H9 (cell line): ENCODE measurements at regions not wholly inside any gene's neighbourhood (a gene's known extent, or its start where the extent isn't known, plus 50 kb on each side); places are given as distances from the start of the nearest gene placed in this dataset.

Source experiments
- DNase-seq: peaks from one replicate; pipeline ENCODE4 v3.0.0-alpha.2; 2017
- H2AFZ ChIP-seq: one replicate; pipeline ENCODE4 v1.6.1; 2013; ENCODE audit warnings: mild to moderate bottlenecking, low read length, control low read depth, moderate library complexity
- H2AK5ac ChIP-seq: 2 replicates; pipeline ENCODE4 v1.6.1; 2013; ENCODE audit warnings: low read length, control low read depth, mixed read lengths; ENCODE audit not compliant: insufficient read length
- H2BK120ac ChIP-seq: one replicate; pipeline ENCODE4 v1.6.1; 2013; ENCODE audit warnings: low read depth, mild to moderate bottlenecking, low read length, control low read depth, inconsistent platforms; ENCODE audit not compliant: poor library complexity, severe bottlenecking
- H2BK12ac ChIP-seq: 2 replicates; pipeline ENCODE4 v1.6.1; 2013; ENCODE audit warnings: low read length, control low read depth, mixed read lengths, low read depth; ENCODE audit not compliant: insufficient read length
- H2BK15ac ChIP-seq: 2 replicates; pipeline ENCODE4 v1.6.1; 2013; ENCODE audit warnings: low read depth, low read length, control low read depth
- H2BK20ac ChIP-seq: one replicate; pipeline ENCODE4 v1.6.1; 2013; ENCODE audit warnings: low read depth, mild to moderate bottlenecking, low read length, control low read depth, inconsistent platforms; ENCODE audit not compliant: poor library complexity, severe bottlenecking
- H2BK5ac ChIP-seq: 2 replicates; pipeline ENCODE4 v1.6.1; 2013; ENCODE audit warnings: low read length, control low read depth, mixed read lengths; ENCODE audit not compliant: insufficient read length
- H3K14ac ChIP-seq: 2 replicates; pipeline ENCODE4 v1.6.1; 2013; ENCODE audit warnings: low read length, control low read depth; ENCODE audit not compliant: insufficient read depth
- H3K18ac ChIP-seq: 2 replicates; pipeline ENCODE4 v1.6.1; 2013; ENCODE audit warnings: low read depth, mild to moderate bottlenecking, mixed read lengths, low read length, control low read depth; ENCODE audit not compliant: insufficient read length
- H3K23ac ChIP-seq: 2 replicates; pipeline ENCODE4 v1.6.1; 2013; ENCODE audit warnings: low read length, control low read depth, mixed read lengths, low read depth; ENCODE audit not compliant: insufficient read length
- H3K23me2 ChIP-seq: 2 replicates; pipeline ENCODE4 v1.6.1; 2013; ENCODE audit warnings: low read depth, mild to moderate bottlenecking, mixed read lengths, low read length, control low read depth; ENCODE audit not compliant: insufficient read length, poor library complexity, severe bottlenecking
- H3K27ac ChIP-seq: 2 replicates; pipeline ENCODE4 v1.5.1; 2013; ENCODE audit warnings: low read length, control low read depth, mixed read lengths, low read depth; ENCODE audit not compliant: insufficient read length
- H3K27me3 ChIP-seq: 2 replicates; pipeline ENCODE4 v1.6.1; 2013; ENCODE audit warnings: low read length, control low read depth, inconsistent platforms; ENCODE audit not compliant: insufficient read depth
- H3K4ac ChIP-seq: 2 replicates; pipeline ENCODE4 v1.6.1; 2013; ENCODE audit warnings: low read depth, mild to moderate bottlenecking, control low read depth, inconsistent platforms, low read length, moderate library complexity
- H3K4me1 ChIP-seq: 2 replicates; pipeline ENCODE4 v1.6.1; 2013; ENCODE audit warnings: low read length, control low read depth, inconsistent platforms; ENCODE audit not compliant: insufficient read depth
- H3K4me2 ChIP-seq: 2 replicates; pipeline ENCODE4 v1.6.1; 2013; ENCODE audit warnings: low read length, control low read depth, mixed read lengths; ENCODE audit not compliant: insufficient read length, insufficient read depth
- H3K56ac ChIP-seq: 2 replicates; pipeline ENCODE4 v1.6.1; 2013; ENCODE audit warnings: low read depth, mild to moderate bottlenecking, mixed read lengths, low read length, control low read depth; ENCODE audit not compliant: insufficient read length
- H3K79me1 ChIP-seq: 2 replicates; pipeline ENCODE4 v1.6.1; 2013; ENCODE audit warnings: low read depth, mild to moderate bottlenecking, moderate library complexity, low read length, control low read depth, inconsistent platforms; ENCODE audit not compliant: insufficient read depth, poor library complexity, severe bottlenecking
- H3K79me2 ChIP-seq: 2 replicates; pipeline ENCODE4 v1.6.1; 2013; ENCODE audit warnings: low read length, control low read depth, inconsistent platforms; ENCODE audit not compliant: insufficient read depth
- H3K9ac ChIP-seq: 2 replicates; pipeline ENCODE4 v1.6.1; 2013; ENCODE audit warnings: low read length, control low read depth, mixed read lengths; ENCODE audit not compliant: insufficient read length; ENCODE audit errors: extremely low read depth
- H3K9me3 ChIP-seq: one replicate; pipeline ENCODE4 v1.6.1; 2013; ENCODE audit warnings: low read depth, low read length, inconsistent platforms; ENCODE audit not compliant: control insufficient read depth
- H3T11ph ChIP-seq: one replicate; pipeline ENCODE4 v1.6.1; 2013; ENCODE audit warnings: mild to moderate bottlenecking, low read length, control low read depth, inconsistent platforms
- H4K20me1 ChIP-seq: one replicate; pipeline ENCODE4 v1.6.1; 2013; ENCODE audit not compliant: control insufficient read depth, insufficient read length, insufficient read depth
- H4K5ac ChIP-seq: 2 replicates; pipeline ENCODE4 v1.6.1; 2013; ENCODE audit warnings: low read depth, mild to moderate bottlenecking, mixed read lengths, low read length, control low read depth; ENCODE audit not compliant: insufficient read length
- H4K8ac ChIP-seq: replicated peaks from 2 replicates; pipeline ENCODE4 v1.6.1; 2013; ENCODE audit warnings: low read length, control low read depth, mixed read lengths, low read depth; ENCODE audit not compliant: insufficient read length
- H4K91ac ChIP-seq: 2 replicates; pipeline ENCODE4 v1.6.1; 2013; ENCODE audit warnings: low read depth, mild to moderate bottlenecking, moderate library complexity, mixed read lengths, low read length, control low read depth; ENCODE audit not compliant: insufficient read length
- H3K27ac Mint-ChIP-seq, 3 experiments: 2 replicates in 2 of 3; 3 replicates in 1 of 3; pipeline ENCODE4 v1.8.0; 2020 to 2021; ENCODE audit warnings: mixed read lengths in 3 of 3, mild to moderate bottlenecking in 1 of 3, moderate library complexity in 1 of 3
- H3K27me3 Mint-ChIP-seq: 2 replicates; pipeline ENCODE4 v1.8.0; 2021; ENCODE audit warnings: low read depth, mild to moderate bottlenecking, moderate library complexity, mixed read lengths
- H3K36me3 Mint-ChIP-seq, 3 experiments: 2 replicates in 2 of 3; 3 replicates in 1 of 3; pipeline ENCODE4 v1.8.0; 2020 to 2021; ENCODE audit warnings: low read depth in 3 of 3, mixed read lengths in 3 of 3; ENCODE audit not compliant: insufficient read depth in 1 of 3
- H3K4me1 Mint-ChIP-seq, 2 experiments: 2 replicates each; pipeline ENCODE4 v1.8.0; 2020; ENCODE audit warnings: mixed read lengths in 2 of 2
- H3K4me3 Mint-ChIP-seq, 2 experiments: 2 replicates in 1 of 2; 3 replicates in 1 of 2; pipeline ENCODE4 v1.8.0; 2020 to 2021; ENCODE audit warnings: mild to moderate bottlenecking in 2 of 2, mixed read lengths in 2 of 2, moderate library complexity in 1 of 2
- H3K9me3 Mint-ChIP-seq, 2 experiments: 2 replicates in 1 of 2; 3 replicates in 1 of 2; pipeline ENCODE4 v1.8.0; 2020; ENCODE audit warnings: mild to moderate bottlenecking in 2 of 2, mixed read lengths in 2 of 2, moderate library complexity in 1 of 2
- CTCF ChIP-seq: fragments of 200-600 bp; sonication (generic); conservative IDR thresholded peaks from 3 replicates; pipeline ENCODE4 v1.8.0; 2021; ENCODE audit warnings: antibody characterized with exemption, mild to moderate bottlenecking
- WGBS: extraction: QIAGEN DNeasy Blood & Tissue Kit; methylation state at CpG from one replicate; pipeline ENCODE4 v1.1.7; 2013; ENCODE audit warnings: missing lambda C conversion rate, low lambda C conversion rate, mixed read lengths; ENCODE audit not compliant: insufficient read length; ENCODE audit errors: extremely low coverage; 5-methylcytosine and 5-hydroxymethylcytosine counted together

- H3K18ac ChIP-seq, result no peak overlapping the region
- H2AK5ac ChIP-seq, result no peak overlapping the region
- peaks cover 3 to 4% of the 10 kb centered on the region in 2 experiments; a peak in 4 of 5 replicates for H3K9me3 Mint-ChIP-seq
- H3K27me3 Mint-ChIP-seq, result no peaks in the 10 kb centered on the region
- H3K27ac Mint-ChIP-seq, result no peak overlapping the region
- H3K56ac ChIP-seq, result no peak overlapping the region
- TF ChIP-seq CTCF, result no peak
- H2BK20ac ChIP-seq, result no peak overlapping the region
- no peak overlapping the region for H3K4me2 ChIP-seq
- H2AFZ ChIP-seq, result no peak overlapping the region
- H3K9me3 ChIP-seq, result no peaks in the 10 kb centered on the region
- no peak overlapping the region for H3K9ac ChIP-seq
- H4K91ac ChIP-seq, result no peak overlapping the region
- no peak overlapping the region for H3T11ph ChIP-seq
- H3K4ac ChIP-seq, result no peak overlapping the region
- H2BK120ac ChIP-seq, result no peak overlapping the region
- H3K79me2 ChIP-seq, result no peaks in the 10 kb centered on the region
- no peaks in the 10 kb centered on the region for H4K20me1 ChIP-seq
- no peaks in the 10 kb centered on the region for H3K23me2 ChIP-seq
- no peak overlapping the region for H3K23ac ChIP-seq
- no peak overlapping the region for H3K14ac ChIP-seq
- no peaks in the 10 kb centered on the region for H3K27me3 ChIP-seq
- peaks cover 0 to 4% (median 0%) of the 10 kb centered on the region in 3 experiments; a peak in 2 of 7 replicates for H3K36me3 Mint-ChIP-seq
- H2BK12ac ChIP-seq, result no peak overlapping the region
- no peak for DNase-seq
- WGBS, result no CpG with 5 or more reads among the region's 1 CpG
- H3K4me3 Mint-ChIP-seq, result no peak overlapping the region
- no peak overlapping the region for H3K27ac ChIP-seq
- no peak overlapping the region for H2BK5ac ChIP-seq
- H3K4me1 Mint-ChIP-seq, result no peaks in the 10 kb centered on the region
- no peak overlapping the region for H4K8ac ChIP-seq
- H4K5ac ChIP-seq, result no peak overlapping the region
- no peaks in the 10 kb centered on the region for H3K4me1 ChIP-seq
- H3K79me1 ChIP-seq, result no peaks in the 10 kb centered on the region
- H2BK15ac ChIP-seq, result no peak overlapping the region
These were observed 220.2 kb upstream of the STEAP1 start for GRCh38 chr7:89934101-89934500.
